ENCODE measurements at regions not wholly inside any gene's neighbourhood (a gene's known extent, or its start where the extent isn't known, plus 50 kb on each side); places are given as distances from the start of the nearest gene placed in this dataset.
"Not testable (repeated sequence)": the region's sequence is repeated elsewhere in the genome, so short reads cannot be mapped to it uniquely, and the experiment has no call there.

- not testable (repeated sequence) for DNase-seq (ENCODE audit: low spot score)
Measured at GRCh38 chr9:85880507-85880906, 60.4 kb upstream of the NAA35 start.

GRCh38 chr9:85884256-85884655 lies 56.7 kb upstream of the NAA35 start:
- DNase-seq (ENCODE audit: low spot score): no peak

GRCh38 chr9:85890962-85891361 lies 50.0 kb upstream of the NAA35 start:
- DNase-seq (ENCODE audit: low spot score): no peak
